ENCODE measurements at regions not wholly inside any gene's neighbourhood (a gene's known extent, or its start where the extent isn't known, plus 50 kb on each side); places are given as distances from the start of the nearest gene placed in this dataset.

DNA sequence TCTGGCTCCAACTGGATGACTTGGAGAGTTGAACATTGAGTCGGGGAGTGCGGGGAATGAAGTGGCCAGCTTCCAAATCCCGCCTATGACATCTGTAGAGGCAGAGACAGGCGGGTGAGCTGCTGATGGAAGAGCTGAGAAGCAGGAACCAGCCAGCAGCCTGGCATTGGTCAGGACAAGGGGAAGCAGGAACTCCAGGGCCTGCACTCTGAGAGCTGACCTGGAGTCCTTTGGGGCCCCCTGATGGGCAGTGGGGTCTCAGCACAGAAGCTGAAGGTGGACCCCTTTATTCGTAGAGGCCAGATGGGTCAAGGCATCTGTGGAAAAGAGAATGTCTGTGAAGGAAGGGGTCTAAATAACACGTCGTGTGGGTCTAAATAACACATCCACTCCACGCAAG is 57.0 kb downstream of the SEC61G start:
- Mint-ChIP-seq H3K9me3 (ENCODE audit: unreplicated experiment) (no peaks in the 10 kb centered on the region), H3K4me1 (ENCODE audit: low read depth, unreplicated experiment) (peaks cover 6% of the 10 kb centered on the region), H3K27ac (ENCODE audit: unreplicated experiment) (no peak overlapping the region), H3K27me3 (ENCODE audit: low read depth, unreplicated experiment) (peaks cover 7% of the 10 kb centered on the region), H3K36me3 (ENCODE audit: low read depth, unreplicated experiment) (no peaks in the 10 kb centered on the region), H3K4me3 (ENCODE audit: unreplicated experiment) (no peak overlapping the region)
- Histone ChIP-seq H3K9ac (ENCODE audit: low read length) (no peak overlapping the region), H3K4me1 (ENCODE audit: insufficient read depth, low read length) (no peaks in the 10 kb centered on the region), H2AFZ (ENCODE audit: low read depth, low read length) (no peak overlapping the region), H3K27me3 (ENCODE audit: insufficient read depth, low read length) (no peaks in the 10 kb centered on the region), H3K36me3 (ENCODE audit: insufficient read depth, low read length) (no peaks in the 10 kb centered on the region), H3K4me2 (ENCODE audit: low read length) (no peak overlapping the region), H3K79me2 (ENCODE audit: insufficient read depth, low read length) (no peaks in the 10 kb centered on the region), H3K9me3 (ENCODE audit: insufficient read depth, low read depth, low read length) (no peaks in the 10 kb centered on the region), H4K20me1 (ENCODE audit: insufficient read depth, low read length) (no peaks in the 10 kb centered on the region), H3K27ac (ENCODE audit: low read depth, low read length) (no peak overlapping the region), H3K4me3 (ENCODE audit: insufficient read depth, low read depth, low read length) (no peak overlapping the region)
- TF ChIP-seq EZH2 (IDR thresholded peaks at IDR 0.05; ENCODE audit: insufficient read depth, low read length), result no peak
- TF ChIP-seq, protein P1, sequence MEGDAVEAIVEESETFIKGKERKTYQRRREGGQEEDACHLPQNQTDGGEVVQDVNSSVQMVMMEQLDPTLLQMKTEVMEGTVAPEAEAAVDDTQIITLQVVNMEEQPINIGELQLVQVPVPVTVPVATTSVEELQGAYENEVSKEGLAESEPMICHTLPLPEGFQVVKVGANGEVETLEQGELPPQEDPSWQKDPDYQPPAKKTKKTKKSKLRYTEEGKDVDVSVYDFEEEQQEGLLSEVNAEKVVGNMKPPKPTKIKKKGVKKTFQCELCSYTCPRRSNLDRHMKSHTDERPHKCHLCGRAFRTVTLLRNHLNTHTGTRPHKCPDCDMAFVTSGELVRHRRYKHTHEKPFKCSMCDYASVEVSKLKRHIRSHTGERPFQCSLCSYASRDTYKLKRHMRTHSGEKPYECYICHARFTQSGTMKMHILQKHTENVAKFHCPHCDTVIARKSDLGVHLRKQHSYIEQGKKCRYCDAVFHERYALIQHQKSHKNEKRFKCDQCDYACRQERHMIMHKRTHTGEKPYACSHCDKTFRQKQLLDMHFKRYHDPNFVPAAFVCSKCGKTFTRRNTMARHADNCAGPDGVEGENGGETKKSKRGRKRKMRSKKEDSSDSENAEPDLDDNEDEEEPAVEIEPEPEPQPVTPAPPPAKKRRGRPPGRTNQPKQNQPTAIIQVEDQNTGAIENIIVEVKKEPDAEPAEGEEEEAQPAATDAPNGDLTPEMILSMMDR (IDR thresholded peaks at IDR 0.05; ENCODE audit: insufficient read depth, low read depth, low read length), result no peak
- DNase-seq (ENCODE audit: low read depth) (no peak), FAIRE-seq (no peak)

DNA sequence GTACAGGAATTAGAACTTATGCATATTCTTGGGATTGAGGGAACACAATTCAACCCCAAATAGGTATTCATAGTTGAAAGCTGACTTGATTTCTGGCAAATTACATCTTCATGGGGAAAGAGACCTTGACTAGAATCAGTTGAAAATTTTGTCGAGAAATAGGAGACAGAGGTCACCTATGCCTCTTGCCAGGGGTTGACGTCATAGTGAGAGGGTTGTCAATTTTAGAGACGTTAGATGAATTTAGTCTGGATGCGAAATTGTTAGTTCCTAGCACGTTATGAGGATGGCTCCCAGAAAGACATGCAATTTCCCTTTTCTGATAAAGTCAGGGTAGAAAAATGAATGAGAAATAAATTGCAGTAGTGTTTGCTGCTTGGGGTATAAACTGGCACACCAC is 59.3 kb downstream of the SEC61G start:
- FAIRE-seq (no peak), DNase-seq (ENCODE audit: low read depth) (no peak)
- H3K9me3 ChIP-seq (ENCODE audit: insufficient read depth, low read depth, low read length), result no peaks in the 10 kb centered on the region
- H3K27ac Mint-ChIP-seq (ENCODE audit: unreplicated experiment), result no peak overlapping the region
- H4K20me1 ChIP-seq (ENCODE audit: insufficient read depth, low read length), result no peaks in the 10 kb centered on the region
- H3K4me3 ChIP-seq (ENCODE audit: insufficient read depth, low read depth, low read length), result no peak overlapping the region
- H3K27me3 ChIP-seq (ENCODE audit: insufficient read depth, low read length), result no peaks in the 10 kb centered on the region
- H3K27ac ChIP-seq (ENCODE audit: low read depth, low read length), result no peak overlapping the region
- H2AFZ ChIP-seq (ENCODE audit: low read depth, low read length), result no peak overlapping the region
- H3K4me3 Mint-ChIP-seq (ENCODE audit: unreplicated experiment), result no peak overlapping the region
- TF ChIP-seq EZH2 (IDR thresholded peaks at IDR 0.05; ENCODE audit: insufficient read depth, low read length), result no peak
- TF ChIP-seq, protein P1 (IDR thresholded peaks at IDR 0.05; ENCODE audit: insufficient read depth, low read depth, low read length), result no peak
- H3K9me3 Mint-ChIP-seq (ENCODE audit: unreplicated experiment), result no peaks in the 10 kb centered on the region
- H3K4me1 ChIP-seq (ENCODE audit: insufficient read depth, low read length), result no peaks in the 10 kb centered on the region
- H3K4me2 ChIP-seq (ENCODE audit: low read length), result no peak overlapping the region
- H3K79me2 ChIP-seq (ENCODE audit: insufficient read depth, low read length), result no peaks in the 10 kb centered on the region
- no peaks in the 10 kb centered on the region for H3K36me3 Mint-ChIP-seq (ENCODE audit: low read depth, unreplicated experiment)
- no peaks in the 10 kb centered on the region for H3K36me3 ChIP-seq (ENCODE audit: insufficient read depth, low read length)
- no peak overlapping the region for H3K9ac ChIP-seq (ENCODE audit: low read length)
- H3K27me3 Mint-ChIP-seq (ENCODE audit: low read depth, unreplicated experiment), result peaks cover 7% of the 10 kb centered on the region
- H3K4me1 Mint-ChIP-seq (ENCODE audit: low read depth, unreplicated experiment), result no peaks in the 10 kb centered on the region

GRCh38 chr7:54697659-54698186 is 61.3 kb downstream of the SEC61G start:
- Histone ChIP-seq H3K9me3 (ENCODE audit: insufficient read depth, low read depth, low read length) (no peaks in the 10 kb centered on the region), H3K27ac (ENCODE audit: low read depth, low read length) (no peak overlapping the region), H3K36me3 (ENCODE audit: insufficient read depth, low read length) (no peaks in the 10 kb centered on the region), H2AFZ (ENCODE audit: low read depth, low read length) (no peak overlapping the region), H3K4me2 (ENCODE audit: low read length) (no peak overlapping the region), H4K20me1 (ENCODE audit: insufficient read depth, low read length) (no peaks in the 10 kb centered on the region), H3K27me3 (ENCODE audit: insufficient read depth, low read length) (no peaks in the 10 kb centered on the region), H3K79me2 (ENCODE audit: insufficient read depth, low read length) (no peaks in the 10 kb centered on the region), H3K4me3 (ENCODE audit: insufficient read depth, low read depth, low read length) (no peak overlapping the region), H3K9ac (ENCODE audit: low read length) (no peak overlapping the region), H3K4me1 (ENCODE audit: insufficient read depth, low read length) (no peaks in the 10 kb centered on the region)
- Mint-ChIP-seq H3K4me3 (ENCODE audit: unreplicated experiment) (no peak overlapping the region), H3K27me3 (ENCODE audit: low read depth, unreplicated experiment) (peaks cover 7% of the 10 kb centered on the region), H3K36me3 (ENCODE audit: low read depth, unreplicated experiment) (no peaks in the 10 kb centered on the region), H3K27ac (ENCODE audit: unreplicated experiment) (no peak overlapping the region), H3K9me3 (ENCODE audit: unreplicated experiment) (no peaks in the 10 kb centered on the region), H3K4me1 (ENCODE audit: low read depth, unreplicated experiment) (no peaks in the 10 kb centered on the region)
- FAIRE-seq (no peak), DNase-seq (ENCODE audit: low read depth) (no peak)
- TF ChIP-seq EZH2 (IDR thresholded peaks at IDR 0.05; ENCODE audit: insufficient read depth, low read length), result no peak
- TF ChIP-seq, protein P1 (IDR thresholded peaks at IDR 0.05; ENCODE audit: insufficient read depth, low read depth, low read length), result no peak

Measured in astrocyte (in vitro differentiated cells and primary cell).